MM.1S (cell line): ENCODE measurements at regions not wholly inside any gene's neighbourhood (a gene's known extent, or its start where the extent isn't known, plus 50 kb on each side); places are given as distances from the start of the nearest gene placed in this dataset.

Experiments
- DNase-seq: peaks from one replicate; pipeline ENCODE4 v3.0.0-alpha.2; 2015
- H2AFZ ChIP-seq: fragments of 300-600 bp; sonication (generic); 2 replicates; pipeline ENCODE4 v1.6.0; 2016; ENCODE audit warnings: antibody characterized with exemption, low read length
- H3F3A ChIP-seq: fragments of 300-600 bp; sonication (generic); 2 replicates; pipeline ENCODE4 v1.6.1; 2016; ENCODE audit warnings: mild to moderate bottlenecking, antibody characterized with exemption, low read length, moderate library complexity, mixed read lengths; ENCODE audit not compliant: insufficient read depth
- H3K27ac ChIP-seq: fragments of 300-600 bp; sonication (generic); 2 replicates; pipeline ENCODE4 v1.5.1; 2016; ENCODE audit warnings: mild to moderate bottlenecking, low read length
- H3K27me3 ChIP-seq: fragments of 300-600 bp; sonication (generic); replicated peaks from 2 replicates; pipeline ENCODE4 v1.6.0; 2016; ENCODE audit warnings: low read length; ENCODE audit not compliant: insufficient read depth
- H3K36me3 ChIP-seq: fragments of 300-600 bp; sonication (generic); replicated peaks from 2 replicates; pipeline ENCODE4 v1.6.1; 2016; ENCODE audit warnings: mild to moderate bottlenecking, low read length, mixed read lengths; ENCODE audit not compliant: insufficient read depth
- H3K4me1 ChIP-seq: fragments of 300-600 bp; sonication (generic); 2 replicates; pipeline ENCODE4 v1.6.1; 2016; ENCODE audit warnings: low read length, mixed read lengths
- H3K4me2 ChIP-seq: fragments of 300-600 bp; sonication (generic); 2 replicates; pipeline ENCODE4 v1.6.0; 2016; ENCODE audit warnings: low read depth, low read length
- H3K4me3 ChIP-seq: fragments of 300-600 bp; sonication (generic); 2 replicates; pipeline ENCODE4 v1.5.1; 2016; ENCODE audit warnings: low read length, mixed read lengths
- H3K79me2 ChIP-seq: fragments of 300-600 bp; sonication (generic); 2 replicates; pipeline ENCODE4 v1.6.1; 2016; ENCODE audit warnings: mixed run types, low read length, mixed read lengths
- H3K9ac ChIP-seq: fragments of 300-600 bp; sonication (generic); 2 replicates; pipeline ENCODE4 v1.6.1; 2016; ENCODE audit warnings: low read length, mixed read lengths
- H3K9me2 ChIP-seq: fragments of 300-600 bp; sonication (generic); replicated peaks from 2 replicates; pipeline ENCODE4 v1.6.1; 2016; ENCODE audit warnings: mild to moderate bottlenecking, low read length, mixed read lengths; ENCODE audit not compliant: insufficient read depth
- H3K9me3 ChIP-seq: fragments of 300-600 bp; sonication (generic); replicated peaks from 2 replicates; pipeline ENCODE4 v1.6.1; 2016; ENCODE audit warnings: mild to moderate bottlenecking, low read length, mixed read lengths; ENCODE audit not compliant: insufficient read depth
- H4K20me1 ChIP-seq: fragments of 300-600 bp; sonication (generic); 2 replicates; pipeline ENCODE4 v1.6.1; 2016; ENCODE audit warnings: mild to moderate bottlenecking, low read length, moderate library complexity, mixed read lengths; ENCODE audit not compliant: insufficient read depth
- CTCF ChIP-seq: fragments of 300-600 bp; sonication (generic); IDR thresholded peaks from 2 replicates; pipeline ENCODE4 v1.5.1; 2016; ENCODE audit warnings: antibody characterized with exemption, low read length, mixed read lengths
- EZH2 ChIP-seq: fragments of 300-600 bp; sonication (generic); optimal IDR thresholded peaks from 2 replicates; pipeline ENCODE3; 2017; ENCODE audit warnings: low read depth, mild to moderate bottlenecking, antibody characterized with exemption, low read length, mixed read lengths
- EZH2phosphoT487 ChIP-seq: fragments of 300-600 bp; sonication (generic); IDR thresholded peaks from 2 replicates; pipeline ENCODE4 v1.6.1; 2018; ENCODE audit warnings: antibody characterized with exemption, low read length

- TF ChIP-seq CTCF: no peak
- no peak for TF ChIP-seq EZH2phosphoT487
- TF ChIP-seq EZH2: no peak
- Histone ChIP-seq H3K9ac (no peak overlapping the region), H3F3A (no peaks in the 10 kb centered on the region)
These were observed 116.9 kb upstream of the NSMCE3 start for GRCh38 chr15:29386523-29386922.

GRCh38 chr15:29383367-29383766, 113.7 kb upstream of the NSMCE3 start:
- H3K27ac ChIP-seq: no peak overlapping the region
- H3K9me2 ChIP-seq: no peaks in the 10 kb centered on the region
- no peak overlapping the region for H3K4me3 ChIP-seq
- TF ChIP-seq CTCF (no peak), EZH2 (no peak), EZH2phosphoT487 (no peak)
- no peak overlapping the region for H3K9ac ChIP-seq
- no peaks in the 10 kb centered on the region for H3K79me2 ChIP-seq
- DNase-seq: no peak
- H3K4me1 ChIP-seq: no peaks in the 10 kb centered on the region
- no peak overlapping the region for H3K4me2 ChIP-seq
- H3K27me3 ChIP-seq: no peaks in the 10 kb centered on the region
- H3K9me3 ChIP-seq: no peaks in the 10 kb centered on the region
- H3K36me3 ChIP-seq: no peaks in the 10 kb centered on the region
- no peaks in the 10 kb centered on the region for H4K20me1 ChIP-seq
- no peaks in the 10 kb centered on the region for H3F3A ChIP-seq
- H2AFZ ChIP-seq: no peak overlapping the region

More at GRCh38 chr15:29386523-29386922, 116.9 kb upstream of the NSMCE3 start:
- Histone ChIP-seq H3K27ac (no peak overlapping the region), H3K4me3 (no peak overlapping the region), H3K36me3 (no peaks in the 10 kb centered on the region), H2AFZ (no peak overlapping the region), H3K9me3 (no peaks in the 10 kb centered on the region), H4K20me1 (no peaks in the 10 kb centered on the region), H3K4me1 (no peaks in the 10 kb centered on the region), H3K9me2 (no peaks in the 10 kb centered on the region), H3K79me2 (no peaks in the 10 kb centered on the region), H3K27me3 (no peaks in the 10 kb centered on the region), H3K4me2 (no peak overlapping the region)
- DNase-seq: no peak

- H3K79me2 ChIP-seq: no peaks in the 10 kb centered on the region
- H3K27ac ChIP-seq: no peak overlapping the region
- no peak overlapping the region for H3K4me2 ChIP-seq
- H3K27me3 ChIP-seq: no peaks in the 10 kb centered on the region
- no peak for DNase-seq
- H2AFZ ChIP-seq: no peak overlapping the region
- H3K9me3 ChIP-seq: no peaks in the 10 kb centered on the region
- TF ChIP-seq EZH2 (no peak), CTCF (no peak), EZH2phosphoT487 (no peak)
- no peaks in the 10 kb centered on the region for H4K20me1 ChIP-seq
- no peaks in the 10 kb centered on the region for H3K4me1 ChIP-seq
- H3K4me3 ChIP-seq: no peak overlapping the region
- no peaks in the 10 kb centered on the region for H3F3A ChIP-seq
- no peaks in the 10 kb centered on the region for H3K9me2 ChIP-seq
- H3K9ac ChIP-seq: no peak overlapping the region
- H3K36me3 ChIP-seq: no peaks in the 10 kb centered on the region
These were observed 113.2 kb upstream of the NSMCE3 start for GRCh38 chr15:29382862-29383261.
